ENCODE measurements at regions not wholly inside any gene's neighbourhood (a gene's known extent, or its start where the extent isn't known, plus 50 kb on each side); places are given as distances from the start of the nearest gene placed in this dataset.

DNA sequence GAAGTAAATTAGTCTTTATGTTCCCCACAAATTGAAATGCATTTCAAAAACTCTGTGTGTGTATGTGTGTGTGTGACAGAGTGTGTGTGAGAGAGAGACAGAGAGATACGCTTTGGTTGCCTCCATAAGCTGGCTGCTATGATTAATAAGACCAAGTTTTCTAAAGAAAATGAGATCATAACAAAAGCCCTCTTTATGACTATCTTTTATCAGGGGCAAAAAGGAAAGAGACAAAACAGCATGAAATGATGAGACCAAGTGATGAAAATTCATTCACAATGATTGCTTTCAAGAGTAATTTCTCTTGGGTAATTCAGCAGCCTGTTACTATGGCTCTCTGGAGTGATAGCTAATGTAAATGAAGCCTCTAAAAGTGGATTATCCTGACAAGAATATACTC lies 277.6 kb upstream of the PLEKHG7 start:
- Histone ChIP-seq H3K27me3 (replicated peaks in 2 of 5; ENCODE audit: control insufficient read depth in 4 of 5, insufficient read depth in 5 of 5, low read length in 4 of 5) (no peaks in the 10 kb centered on the region), H3K4me3 (ENCODE audit: control insufficient read depth in 1 of 7, extremely low read depth in 1 of 7, insufficient read depth in 4 of 7, low read depth in 2 of 7, low read length in 6 of 7) (no peak overlapping the region), H3K27ac (ENCODE audit: insufficient read depth in 1 of 2, low read depth in 1 of 2, low read length in 2 of 2, poor library complexity in 1 of 2, severe bottlenecking in 2 of 2) (no peak overlapping the region), H3K4me1 (ENCODE audit: control extremely low read depth in 1 of 4, control insufficient read depth in 4 of 4, insufficient read depth in 4 of 4, low read length in 3 of 4) (no peaks in the 10 kb centered on the region), H3K9me3 (ENCODE audit: control extremely low read depth in 1 of 5, control insufficient read depth in 4 of 5, insufficient read depth in 2 of 5, low read depth in 1 of 5, low read length in 4 of 5) (no peaks in the 10 kb centered on the region), H3K36me3 (ENCODE audit: control insufficient read depth in 4 of 4, insufficient read depth in 4 of 4, low read length in 3 of 4) (no peaks in the 10 kb centered on the region)
- WGBS (ENCODE audit: insufficient coverage), result no CpG with 5 or more reads among the region's 1 CpG
- POLR2A ChIA-PET, result no interaction called here
- no peak for DNase-seq
- CTCF ChIA-PET, result no interaction called here

DNA sequence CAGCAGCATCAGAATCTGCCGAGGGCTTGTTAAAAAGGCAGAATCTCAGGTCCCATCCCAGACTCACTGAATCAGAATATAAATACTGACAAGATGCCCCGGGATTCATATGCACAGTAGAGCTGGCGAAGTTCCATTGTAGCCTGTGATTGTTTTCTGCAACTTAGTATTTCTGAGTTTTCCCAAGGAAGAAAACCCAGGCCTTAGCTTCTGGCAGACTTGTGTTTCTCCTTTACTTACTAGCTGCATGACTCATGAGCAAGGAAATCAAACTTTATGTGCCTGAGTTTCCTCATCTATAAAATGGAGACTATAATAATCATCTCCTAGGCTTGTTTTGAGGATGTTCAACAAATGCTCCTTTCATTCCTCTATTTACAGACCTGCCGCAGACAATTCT lies 278.5 kb upstream of the PLEKHG7 start:
- POLR2A ChIA-PET, result no interaction called here
- no peak for DNase-seq
- no peaks in the 10 kb centered on the region for H3K4me1 ChIP-seq (ENCODE audit: control extremely low read depth in 1 of 4, control insufficient read depth in 4 of 4, insufficient read depth in 4 of 4, low read length in 3 of 4)
- no peak overlapping the region for H3K4me3 ChIP-seq (ENCODE audit: control insufficient read depth in 1 of 7, extremely low read depth in 1 of 7, insufficient read depth in 4 of 7, low read depth in 2 of 7, low read length in 6 of 7)
- H3K9me3 ChIP-seq (ENCODE audit: control extremely low read depth in 1 of 5, control insufficient read depth in 4 of 5, insufficient read depth in 2 of 5, low read depth in 1 of 5, low read length in 4 of 5), result no peaks in the 10 kb centered on the region
- H3K27ac ChIP-seq (ENCODE audit: insufficient read depth in 1 of 2, low read depth in 1 of 2, low read length in 2 of 2, poor library complexity in 1 of 2, severe bottlenecking in 2 of 2), result no peak overlapping the region
- H3K36me3 ChIP-seq (ENCODE audit: control insufficient read depth in 4 of 4, insufficient read depth in 4 of 4, low read length in 3 of 4), result no peaks in the 10 kb centered on the region
- H3K27me3 ChIP-seq (replicated peaks in 2 of 5; ENCODE audit: control insufficient read depth in 4 of 5, insufficient read depth in 5 of 5, low read length in 4 of 5), result no peaks in the 10 kb centered on the region
- 100% methylated on average over 2 of the region's 4 CpGs for WGBS (ENCODE audit: insufficient coverage)
- CTCF ChIA-PET, result no interaction called here

DNA sequence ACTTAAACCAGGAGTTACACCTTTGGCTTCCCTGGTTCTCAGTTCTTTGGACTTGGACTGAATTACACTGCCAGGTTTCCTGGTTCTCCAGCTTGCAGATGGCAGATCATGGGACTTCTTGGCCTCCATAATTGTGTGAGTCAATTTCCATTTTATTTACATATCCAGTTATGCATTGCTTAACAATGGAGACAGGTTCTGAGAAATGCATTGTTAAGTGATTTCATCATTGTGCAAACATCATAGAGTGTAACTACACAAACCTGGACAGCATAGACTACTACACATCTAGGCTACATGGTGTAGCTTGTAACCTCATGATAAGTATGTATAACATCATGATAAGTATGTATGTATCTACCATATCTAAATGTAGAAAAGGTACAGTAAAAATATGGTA lies 276.1 kb upstream of the BTG1 start:
- no peaks in the 10 kb centered on the region for H3K27me3 ChIP-seq (replicated peaks in 2 of 5; ENCODE audit: control insufficient read depth in 4 of 5, insufficient read depth in 5 of 5, low read length in 4 of 5)
- no peak overlapping the region for H3K27ac ChIP-seq (ENCODE audit: insufficient read depth in 1 of 2, low read depth in 1 of 2, low read length in 2 of 2, poor library complexity in 1 of 2, severe bottlenecking in 2 of 2)
- no peaks in the 10 kb centered on the region for H3K9me3 ChIP-seq (ENCODE audit: control extremely low read depth in 1 of 5, control insufficient read depth in 4 of 5, insufficient read depth in 2 of 5, low read depth in 1 of 5, low read length in 4 of 5)
- DNase-seq, result no peak
- no peaks in the 10 kb centered on the region for H3K36me3 ChIP-seq (ENCODE audit: control insufficient read depth in 4 of 4, insufficient read depth in 4 of 4, low read length in 3 of 4)
- CTCF ChIA-PET, result no interaction called here
- POLR2A ChIA-PET, result no interaction called here
- no peaks in the 10 kb centered on the region for H3K4me1 ChIP-seq (ENCODE audit: control extremely low read depth in 1 of 4, control insufficient read depth in 4 of 4, insufficient read depth in 4 of 4, low read length in 3 of 4)
- no peak overlapping the region for H3K4me3 ChIP-seq (ENCODE audit: control insufficient read depth in 1 of 7, extremely low read depth in 1 of 7, insufficient read depth in 4 of 7, low read depth in 2 of 7, low read length in 6 of 7)

DNA sequence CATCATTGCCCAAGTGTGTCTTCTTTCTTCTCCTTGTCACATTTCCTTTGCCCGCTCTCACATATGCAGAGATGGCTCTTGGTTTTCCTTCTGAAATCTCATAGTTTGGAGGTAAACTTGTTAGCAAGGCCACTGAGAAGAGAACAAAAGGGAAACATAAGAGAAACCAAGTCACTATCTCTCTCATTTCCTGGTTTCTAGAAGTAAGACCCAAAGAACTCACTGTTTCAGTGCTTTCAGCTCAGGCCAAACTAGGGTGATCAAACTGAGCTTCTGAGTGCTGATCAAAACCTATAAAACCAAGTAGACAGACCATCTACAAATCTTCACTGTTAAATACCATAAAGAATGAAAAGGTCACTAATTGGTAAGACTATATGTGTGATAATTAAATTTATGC lies 275.4 kb upstream of the BTG1 start:
- no peaks in the 10 kb centered on the region for H3K27me3 ChIP-seq (replicated peaks in 2 of 5; ENCODE audit: control insufficient read depth in 4 of 5, insufficient read depth in 5 of 5, low read length in 4 of 5)
- no peak for DNase-seq
- no CpG with 5 or more reads among the region's 1 CpG for WGBS (ENCODE audit: insufficient coverage)
- H3K9me3 ChIP-seq (ENCODE audit: control extremely low read depth in 1 of 5, control insufficient read depth in 4 of 5, insufficient read depth in 2 of 5, low read depth in 1 of 5, low read length in 4 of 5), result no peaks in the 10 kb centered on the region
- no peaks in the 10 kb centered on the region for H3K36me3 ChIP-seq (ENCODE audit: control insufficient read depth in 4 of 4, insufficient read depth in 4 of 4, low read length in 3 of 4)
- ChIA-PET POLR2A (no interaction called here), CTCF (no interaction called here)
- H3K27ac ChIP-seq (ENCODE audit: insufficient read depth in 1 of 2, low read depth in 1 of 2, low read length in 2 of 2, poor library complexity in 1 of 2, severe bottlenecking in 2 of 2), result no peak overlapping the region
- H3K4me1 ChIP-seq (ENCODE audit: control extremely low read depth in 1 of 4, control insufficient read depth in 4 of 4, insufficient read depth in 4 of 4, low read length in 3 of 4), result no peaks in the 10 kb centered on the region
- no peak overlapping the region for H3K4me3 ChIP-seq (ENCODE audit: control insufficient read depth in 1 of 7, extremely low read depth in 1 of 7, insufficient read depth in 4 of 7, low read depth in 2 of 7, low read length in 6 of 7)

DNA sequence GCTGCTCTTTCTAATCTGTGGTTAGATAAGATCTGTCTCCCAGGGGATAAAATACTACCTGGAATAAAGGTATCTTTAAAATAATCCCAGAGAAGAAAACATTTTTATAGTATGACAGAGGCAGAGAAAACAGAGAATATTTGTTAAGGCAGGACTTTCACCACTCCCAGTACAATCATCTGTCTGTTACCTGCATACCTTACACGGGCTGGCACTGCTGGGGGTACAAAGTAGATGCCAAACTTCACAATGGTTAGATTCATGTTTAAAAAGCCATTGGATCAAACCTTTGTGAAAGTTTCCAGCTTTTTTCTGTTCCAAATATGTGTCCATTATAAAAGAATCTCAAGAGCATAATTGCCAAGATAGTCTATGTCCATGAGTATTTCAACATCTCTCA lies 273.6 kb upstream of the BTG1 start:
- Histone ChIP-seq H3K36me3 (ENCODE audit: control insufficient read depth in 4 of 4, insufficient read depth in 4 of 4, low read length in 3 of 4) (no peaks in the 10 kb centered on the region), H3K9me3 (ENCODE audit: control extremely low read depth in 1 of 5, control insufficient read depth in 4 of 5, insufficient read depth in 2 of 5, low read depth in 1 of 5, low read length in 4 of 5) (no peaks in the 10 kb centered on the region), H3K4me3 (ENCODE audit: control insufficient read depth in 1 of 7, extremely low read depth in 1 of 7, insufficient read depth in 4 of 7, low read depth in 2 of 7, low read length in 6 of 7) (no peak overlapping the region), H3K27ac (ENCODE audit: insufficient read depth in 1 of 2, low read depth in 1 of 2, low read length in 2 of 2, poor library complexity in 1 of 2, severe bottlenecking in 2 of 2) (no peak overlapping the region), H3K4me1 (ENCODE audit: control extremely low read depth in 1 of 4, control insufficient read depth in 4 of 4, insufficient read depth in 4 of 4, low read length in 3 of 4) (no peaks in the 10 kb centered on the region), H3K27me3 (replicated peaks in 2 of 5; ENCODE audit: control insufficient read depth in 4 of 5, insufficient read depth in 5 of 5, low read length in 4 of 5) (no peaks in the 10 kb centered on the region)
- DNase-seq, result no peak
- 100% methylated on average over 1 of the region's 1 CpG for WGBS (ENCODE audit: insufficient coverage)
- ChIA-PET CTCF (no interaction called here), POLR2A (no interaction called here)

DNA sequence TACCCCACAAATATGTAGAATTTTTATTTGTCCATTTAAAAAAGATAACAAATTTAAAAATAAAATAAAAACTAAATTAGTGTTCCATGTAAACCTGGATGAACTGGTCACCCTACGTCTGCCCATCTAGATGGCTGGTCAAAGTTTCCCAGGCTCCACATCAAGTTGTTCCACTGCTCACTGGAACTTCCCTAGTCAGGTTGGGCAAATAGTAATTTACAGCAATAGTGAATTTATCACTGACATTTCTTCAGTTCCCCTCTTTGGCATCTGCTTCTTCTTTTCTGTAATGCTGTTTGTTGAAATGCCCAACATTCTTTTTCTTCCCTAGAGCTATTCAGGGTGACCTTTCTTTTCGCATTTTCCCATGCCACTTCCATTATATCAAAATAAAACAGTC lies 272.7 kb upstream of the BTG1 start:
- H3K27ac ChIP-seq (ENCODE audit: insufficient read depth in 1 of 2, low read depth in 1 of 2, low read length in 2 of 2, poor library complexity in 1 of 2, severe bottlenecking in 2 of 2), result no peak overlapping the region
- H3K4me3 ChIP-seq (ENCODE audit: control insufficient read depth in 1 of 7, extremely low read depth in 1 of 7, insufficient read depth in 4 of 7, low read depth in 2 of 7, low read length in 6 of 7), result no peak overlapping the region
- H3K4me1 ChIP-seq (ENCODE audit: control extremely low read depth in 1 of 4, control insufficient read depth in 4 of 4, insufficient read depth in 4 of 4, low read length in 3 of 4), result no peaks in the 10 kb centered on the region
- POLR2A ChIA-PET, result no interaction called here
- H3K36me3 ChIP-seq (ENCODE audit: control insufficient read depth in 4 of 4, insufficient read depth in 4 of 4, low read length in 3 of 4), result no peaks in the 10 kb centered on the region
- CTCF ChIA-PET, result interaction anchor here (1.5 kb wide), 1 partner anchor 13 kb away, joined by 4 read pairs; no protein-coding TSS in a partner anchor
- H3K27me3 ChIP-seq (replicated peaks in 2 of 5; ENCODE audit: control insufficient read depth in 4 of 5, insufficient read depth in 5 of 5, low read length in 4 of 5), result no peaks in the 10 kb centered on the region
- 91% methylated on average over 1 of the region's 2 CpGs for WGBS (ENCODE audit: insufficient coverage)
- no peaks in the 10 kb centered on the region for H3K9me3 ChIP-seq (ENCODE audit: control extremely low read depth in 1 of 5, control insufficient read depth in 4 of 5, insufficient read depth in 2 of 5, low read depth in 1 of 5, low read length in 4 of 5)
- DNase-seq, result no peak

DNA sequence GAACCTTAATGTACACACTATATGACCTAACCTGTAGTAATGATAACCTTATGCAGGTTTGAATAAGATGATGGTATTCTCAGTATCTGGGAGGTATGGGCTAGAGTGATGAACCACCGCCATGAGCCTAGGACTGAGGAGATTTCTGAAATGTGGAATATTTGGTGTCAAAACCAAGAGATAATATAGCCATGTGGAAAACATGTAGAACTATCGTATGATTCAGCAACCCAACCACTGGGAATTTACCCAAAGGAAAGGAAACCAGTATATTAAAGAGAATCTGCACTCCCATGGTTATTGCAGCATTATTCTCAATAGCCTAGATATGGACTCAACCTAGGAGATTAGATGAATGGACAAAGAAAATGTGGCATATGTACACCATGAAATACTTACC lies 271.7 kb upstream of the BTG1 start:
- Histone ChIP-seq H3K4me1 (ENCODE audit: control extremely low read depth in 1 of 4, control insufficient read depth in 4 of 4, insufficient read depth in 4 of 4, low read length in 3 of 4) (no peaks in the 10 kb centered on the region), H3K27ac (ENCODE audit: insufficient read depth in 1 of 2, low read depth in 1 of 2, low read length in 2 of 2, poor library complexity in 1 of 2, severe bottlenecking in 2 of 2) (no peak overlapping the region), H3K27me3 (replicated peaks in 2 of 5; ENCODE audit: control insufficient read depth in 4 of 5, insufficient read depth in 5 of 5, low read length in 4 of 5) (no peaks in the 10 kb centered on the region), H3K9me3 (ENCODE audit: control extremely low read depth in 1 of 5, control insufficient read depth in 4 of 5, insufficient read depth in 2 of 5, low read depth in 1 of 5, low read length in 4 of 5) (no peaks in the 10 kb centered on the region), H3K4me3 (ENCODE audit: control insufficient read depth in 1 of 7, extremely low read depth in 1 of 7, insufficient read depth in 4 of 7, low read depth in 2 of 7, low read length in 6 of 7) (no peak overlapping the region), H3K36me3 (ENCODE audit: control insufficient read depth in 4 of 4, insufficient read depth in 4 of 4, low read length in 3 of 4) (no peaks in the 10 kb centered on the region)
- WGBS (ENCODE audit: insufficient coverage), result 100% methylated on average over 1 of the region's 2 CpGs
- CTCF ChIA-PET, result interaction anchor here (1.3 to 1.5 kb wide), 2 partner anchors 10 to 14 kb away, joined by 3 to 4 read pairs; no protein-coding TSS in a partner anchor
- no peak for DNase-seq
- POLR2A ChIA-PET, result no interaction called here
